ENCODE measurements at regions not wholly inside any gene's neighbourhood (a gene's known extent, or its start where the extent isn't known, plus 50 kb on each side); places are given as distances from the start of the nearest gene placed in this dataset.

- Histone ChIP-seq H3K4me3 (no peak overlapping the region), H3K36me3 (no peaks in the 10 kb centered on the region), H3K9me3 (no peaks in the 10 kb centered on the region), H3K27ac (no peak overlapping the region), H3K27me3 (no peaks in the 10 kb centered on the region), H3K4me1 (no peaks in the 10 kb centered on the region)
- in situ Hi-C loops (cut with MboI; ENCODE audit: low sequenced_read_pairs in 4 of 4), result no loop called here
- DNase-seq (no peak), ATAC-seq (no peak)
- TF ChIP-seq CTCF (IDR thresholded peaks at IDR 0.05 in 4 of 5, conservative IDR thresholded peaks at IDR 0.05 in 1 of 5), result no peak
- intact Hi-C loops (cut with DNase I; ENCODE audit: low total_unique reads), result no loop called here
These were observed 947.7 kb downstream of the TUSC7 start for GRCh38 chr3:117657278-117657677.

GRCh38 chr3:117660941-117661817 is 951.6 kb downstream of the TUSC7 start:
- no peak for TF ChIP-seq CTCF (IDR thresholded peaks at IDR 0.05 in 4 of 5, conservative IDR thresholded peaks at IDR 0.05 in 1 of 5)
- no peak for TF ChIP-seq POLR2A (IDR thresholded peaks at IDR 0.05)
- Histone ChIP-seq H3K36me3 (no peaks in the 10 kb centered on the region), H3K27ac (no peak overlapping the region), H3K4me1 (no peaks in the 10 kb centered on the region), H3K27me3 (no peaks in the 10 kb centered on the region), H3K9me3 (no peaks in the 10 kb centered on the region), H3K4me3 (no peak overlapping the region)
- intact Hi-C loops (cut with DNase I; ENCODE audit: low total_unique reads) (no loop called here), in situ Hi-C loops (cut with MboI; ENCODE audit: low sequenced_read_pairs in 4 of 4) (no loop called here)
- DNase-seq, result no peak
- no peak for ATAC-seq

DNA sequence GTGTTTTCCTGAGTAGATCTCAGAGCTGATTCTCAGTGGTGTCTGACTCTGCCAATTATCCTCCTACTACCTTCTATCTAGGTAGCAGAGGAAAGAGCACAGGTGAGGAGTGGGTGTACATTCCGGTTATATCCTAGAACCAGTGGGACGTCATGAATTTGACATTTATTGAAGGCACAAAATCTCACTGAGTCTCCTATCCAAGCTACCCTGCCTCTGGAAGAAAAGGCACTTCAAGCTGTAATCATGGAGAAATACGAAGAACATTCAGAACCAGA is 952.2 kb downstream of the TUSC7 start:
- DNase-seq, result no peak
- Histone ChIP-seq H3K27ac (no peak overlapping the region), H3K4me3 (no peak overlapping the region), H3K36me3 (no peaks in the 10 kb centered on the region), H3K9me3 (no peaks in the 10 kb centered on the region), H3K27me3 (no peaks in the 10 kb centered on the region), H3K4me1 (no peaks in the 10 kb centered on the region)
- TF ChIP-seq CTCF (IDR thresholded peaks at IDR 0.05 in 4 of 5, conservative IDR thresholded peaks at IDR 0.05 in 1 of 5), result no peak
- TF ChIP-seq POLR2A (IDR thresholded peaks at IDR 0.05), result no peak
- ATAC-seq, result no peak
- in situ Hi-C loops (cut with MboI; ENCODE audit: low sequenced_read_pairs in 4 of 4), result no loop called here
- intact Hi-C loops (cut with DNase I; ENCODE audit: low total_unique reads), result no loop called here

DNA sequence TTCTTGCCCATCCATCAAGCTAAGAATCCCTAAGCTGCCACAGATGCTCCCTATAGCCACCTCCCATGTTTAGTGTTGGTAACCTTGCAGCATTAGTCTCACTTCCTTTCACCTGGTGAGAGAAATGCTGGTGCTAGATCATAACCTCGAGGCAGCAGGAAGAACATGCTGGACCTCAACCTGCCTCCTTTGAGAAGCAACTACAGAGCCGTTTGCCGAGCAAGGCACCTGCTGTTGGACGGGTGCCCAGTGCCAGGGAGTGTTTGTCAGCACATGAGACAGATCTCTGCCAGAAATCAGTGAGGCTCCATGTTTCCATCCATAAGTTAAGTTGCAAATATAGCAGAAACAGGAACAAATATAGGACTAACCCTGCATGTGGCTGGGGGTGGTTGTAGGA is 955.7 kb downstream of the TUSC7 start:
- no peaks in the 10 kb centered on the region for H3K36me3 ChIP-seq
- TF ChIP-seq POLR2A (IDR thresholded peaks at IDR 0.05), result no peak
- no peak for TF ChIP-seq CTCF (IDR thresholded peaks at IDR 0.05 in 4 of 5, conservative IDR thresholded peaks at IDR 0.05 in 1 of 5)
- ATAC-seq (no peak), DNase-seq (no peak)
- no peaks in the 10 kb centered on the region for H3K4me1 ChIP-seq
- in situ Hi-C loops (cut with MboI; ENCODE audit: low sequenced_read_pairs in 4 of 4), result no loop called here
- no peak overlapping the region for H3K4me3 ChIP-seq
- no peak overlapping the region for H3K27ac ChIP-seq
- no peaks in the 10 kb centered on the region for H3K27me3 ChIP-seq
- intact Hi-C loops (cut with DNase I; ENCODE audit: low total_unique reads), result no loop called here
- H3K9me3 ChIP-seq, result no peaks in the 10 kb centered on the region

- Histone ChIP-seq H3K4me1 (no peaks in the 10 kb centered on the region), H3K36me3 (no peaks in the 10 kb centered on the region), H3K27ac (no peak overlapping the region), H3K9me3 (no peaks in the 10 kb centered on the region), H3K27me3 (no peaks in the 10 kb centered on the region), H3K4me3 (no peak overlapping the region)
- intact Hi-C loops (cut with DNase I; ENCODE audit: low total_unique reads) (no loop called here), in situ Hi-C loops (cut with MboI; ENCODE audit: low sequenced_read_pairs in 4 of 4) (no loop called here)
- ATAC-seq (no peak), DNase-seq (no peak)
- TF ChIP-seq POLR2A (IDR thresholded peaks at IDR 0.05) (no peak), CTCF (IDR thresholded peaks at IDR 0.05 in 4 of 5, conservative IDR thresholded peaks at IDR 0.05 in 1 of 5) (no peak)
These were observed 956.7 kb downstream of the TUSC7 start for GRCh38 chr3:117666325-117666724.

Measured in gastrocnemius medialis (tissue), 4 donors.